ENCODE measurements at regions not wholly inside any gene's neighbourhood (a gene's known extent, or its start where the extent isn't known, plus 50 kb on each side); places are given as distances from the start of the nearest gene placed in this dataset.

GRCh38 chr7:42834676-42835075 is 77.2 kb downstream of the C7orf25 start:
- FAIRE-seq (no peak), DNase-seq (ENCODE audit: extremely low read depth in 1 of 4, low spot score in 3 of 4) (no peak), ATAC-seq (no peak)
- H2AFZ ChIP-seq (ENCODE audit: low read depth, low read length) = no peak overlapping the region
- H4K20me1 ChIP-seq (replicated peaks; ENCODE audit: control insufficient read depth, insufficient read depth, low read length) = 0 out of 2 replicates have a peak, but pooled peaks cover 3% of the 10 kb centered on the region
- intact Hi-C loops (cut with micrococcal nuclease) = no loop called here
- CTCF ChIA-PET (ENCODE audit: low intra/inter-chr PET ratio) = no interaction called here
- H3K9me1 ChIP-seq (ENCODE audit: control insufficient read depth, insufficient read depth, low read length) = no peaks in the 10 kb centered on the region
- no peaks in the 10 kb centered on the region for H3K9me3 ChIP-seq (replicated peaks; ENCODE audit: control insufficient read depth, insufficient read depth, low read depth, low read length)
- H3K36me3 ChIP-seq (ENCODE audit: control insufficient read depth, insufficient read depth, low read length) = no peaks in the 10 kb centered on the region
- in situ Hi-C loops (cut with MboI) = loop anchor here (25.0 kb wide), 1 partner anchor 897 kb away; no protein-coding TSS in a partner anchor
- H3K27me3 ChIP-seq (ENCODE audit: control insufficient read depth in 2 of 2, insufficient read depth in 2 of 2, low read length in 2 of 2) = no peaks in the 10 kb centered on the region; a peak in 4 of 5 replicates
- no peak overlapping the region for H3K4me2 ChIP-seq (ENCODE audit: insufficient read depth, low read length)
- no peaks in the 10 kb centered on the region for H3K79me2 ChIP-seq (ENCODE audit: control insufficient read depth, insufficient read depth, low read length)
- H3K4me1 ChIP-seq (replicated peaks in 1 of 2; ENCODE audit: control insufficient read depth in 2 of 2, insufficient read depth in 2 of 2, low read length in 2 of 2) = no peaks in the 10 kb centered on the region
- no peak overlapping the region for H3K27ac ChIP-seq (ENCODE audit: extremely low read depth, low read depth, low read length)
- TF ChIP-seq CEBPB (tag; IDR thresholded peaks at IDR 0.05) (0 out of 2 replicates have a peak, but pooled peaks have one; percentile 18), SMAD1 (IDR thresholded peaks at IDR 0.05; ENCODE audit: low read depth, low read length, partially characterized antibody) (no peak)
- H3K9ac ChIP-seq (ENCODE audit: insufficient read depth in 1 of 2, low read depth in 2 of 2, low read length in 2 of 2) = no peak overlapping the region
- BruUV-seq (replicated peaks) = no TSS peak
- H3K4me3 ChIP-seq = no peak overlapping the region
- POLR2A ChIA-PET = no interaction called here

DNA sequence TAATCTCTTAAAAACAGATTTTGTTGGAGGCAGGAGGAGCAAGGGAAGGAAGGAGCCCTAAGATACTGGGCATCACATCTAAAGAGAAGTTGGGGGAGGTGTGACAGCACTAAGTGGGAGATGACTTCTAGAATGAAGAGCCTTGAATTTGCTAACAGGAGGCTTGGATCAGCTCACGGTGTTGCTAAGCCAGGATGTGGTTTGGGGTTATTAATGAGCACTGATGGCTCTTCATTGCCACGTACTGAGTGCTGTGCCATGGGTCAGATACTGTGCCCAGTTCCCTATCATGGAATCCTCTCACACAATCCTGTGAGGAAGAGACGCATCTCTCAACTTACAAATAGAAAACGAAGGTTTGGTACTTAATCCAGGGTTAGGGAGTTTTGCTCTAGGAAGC is 78.5 kb downstream of the C7orf25 start:
- ChIA-PET POLR2A (no interaction called here), CTCF (ENCODE audit: low intra/inter-chr PET ratio) (no interaction called here)
- no peak overlapping the region for H2AFZ ChIP-seq (ENCODE audit: low read depth, low read length)
- DNase-seq (ENCODE audit: extremely low read depth in 1 of 4, low spot score in 3 of 4) = no peak
- no peak overlapping the region for H3K9ac ChIP-seq (ENCODE audit: insufficient read depth in 1 of 2, low read depth in 2 of 2, low read length in 2 of 2)
- no peak for FAIRE-seq
- no peaks in the 10 kb centered on the region for H3K36me3 ChIP-seq (ENCODE audit: control insufficient read depth, insufficient read depth, low read length)
- H3K4me1 ChIP-seq (replicated peaks in 1 of 2; ENCODE audit: control insufficient read depth in 2 of 2, insufficient read depth in 2 of 2, low read length in 2 of 2) = no peaks in the 10 kb centered on the region
- WGBS (ENCODE audit: insufficient coverage, low coverage, missing lambda C conversion rate) = 1% methylated on average over 4 of the region's 4 CpGs
- H3K4me3 ChIP-seq = no peak overlapping the region
- H3K9me1 ChIP-seq (ENCODE audit: control insufficient read depth, insufficient read depth, low read length) = no peaks in the 10 kb centered on the region
- in situ Hi-C loops (cut with MboI) = loop anchor here (25.0 kb wide), 1 partner anchor 896 kb away; no protein-coding TSS in a partner anchor
- no peak overlapping the region for H3K4me2 ChIP-seq (ENCODE audit: insufficient read depth, low read length)
- no peaks in the 10 kb centered on the region; a peak in 4 of 5 replicates for H3K27me3 ChIP-seq (ENCODE audit: control insufficient read depth in 2 of 2, insufficient read depth in 2 of 2, low read length in 2 of 2)
- ATAC-seq = no peak
- H3K27ac ChIP-seq (ENCODE audit: extremely low read depth, low read depth, low read length) = no peak overlapping the region
- intact Hi-C loops (cut with micrococcal nuclease) = no loop called here
- no peaks in the 10 kb centered on the region for H3K9me3 ChIP-seq (replicated peaks; ENCODE audit: control insufficient read depth, insufficient read depth, low read depth, low read length)
- H4K20me1 ChIP-seq (replicated peaks; ENCODE audit: control insufficient read depth, insufficient read depth, low read length) = 0 out of 2 replicates have a peak, but pooled peaks cover 3% of the 10 kb centered on the region
- no peaks in the 10 kb centered on the region for H3K79me2 ChIP-seq (ENCODE audit: control insufficient read depth, insufficient read depth, low read length)
- BruUV-seq (replicated peaks) = no TSS peak
- TF ChIP-seq MYC (IDR thresholded peaks at IDR 0.05; ENCODE audit: low read depth, low read length) (no peak), MYC (CRISPR knock-in tag; IDR thresholded peaks at IDR 0.05; ENCODE audit: borderline replicate concordance, low read depth) (no peak), RNF219 (CRISPR knock-in tag; IDR thresholded peaks at IDR 0.05) (no peak), POLR2AphosphoS5 (IDR thresholded peaks at IDR 0.05; ENCODE audit: control insufficient read depth, insufficient read depth, low read depth, low read length) (no peak), ZMIZ1 (IDR thresholded peaks at IDR 0.05; ENCODE audit: low read depth in 2 of 2, low read length in 2 of 2) (no peak), MCM2 (IDR thresholded peaks at IDR 0.05; ENCODE audit: low read depth) (no peak), RNF2 (IDR thresholded peaks at IDR 0.05) (no peak)

All from K562 (cell line).